Nephron progenitor cell (in vitro differentiated cells): ENCODE measurements at regions not wholly inside any gene's neighbourhood (a gene's known extent, or its start where the extent isn't known, plus 50 kb on each side); places are given as distances from the start of the nearest gene placed in this dataset.

Experiments used
- DNase-seq: peaks from one replicate; pipeline ENCODE4 v3.0.0; 2021
- H3K27ac Mint-ChIP-seq: 2 replicates; pipeline ENCODE4 v1.8.0; 2021; ENCODE audit warnings: mild to moderate bottlenecking, moderate library complexity, mixed read lengths
- H3K27me3 Mint-ChIP-seq: 2 replicates; pipeline ENCODE4 v1.8.0; 2021; ENCODE audit warnings: mild to moderate bottlenecking, low read depth, mixed read lengths; ENCODE audit not compliant: poor library complexity
- H3K36me3 Mint-ChIP-seq: 2 replicates; pipeline ENCODE4 v1.8.0; 2021; ENCODE audit warnings: low read depth, mixed read lengths
- H3K4me1 Mint-ChIP-seq: 2 replicates; pipeline ENCODE4 v1.8.0; 2021; ENCODE audit warnings: mixed read lengths
- H3K4me3 Mint-ChIP-seq: 2 replicates; pipeline ENCODE4 v1.8.0; 2021; ENCODE audit warnings: mild to moderate bottlenecking, moderate library complexity, mixed read lengths
- H3K9me3 Mint-ChIP-seq: 2 replicates; pipeline ENCODE4 v1.8.0; 2021; ENCODE audit warnings: mild to moderate bottlenecking, moderate library complexity, mixed read lengths
- TF ChIP-seq, protein P1 (sequence below): fragments of 200-600 bp; sonication (generic); IDR thresholded peaks from 2 replicates; pipeline ENCODE4 v1.5.0; 2021; ENCODE audit warnings: antibody characterized with exemption

DNA sequence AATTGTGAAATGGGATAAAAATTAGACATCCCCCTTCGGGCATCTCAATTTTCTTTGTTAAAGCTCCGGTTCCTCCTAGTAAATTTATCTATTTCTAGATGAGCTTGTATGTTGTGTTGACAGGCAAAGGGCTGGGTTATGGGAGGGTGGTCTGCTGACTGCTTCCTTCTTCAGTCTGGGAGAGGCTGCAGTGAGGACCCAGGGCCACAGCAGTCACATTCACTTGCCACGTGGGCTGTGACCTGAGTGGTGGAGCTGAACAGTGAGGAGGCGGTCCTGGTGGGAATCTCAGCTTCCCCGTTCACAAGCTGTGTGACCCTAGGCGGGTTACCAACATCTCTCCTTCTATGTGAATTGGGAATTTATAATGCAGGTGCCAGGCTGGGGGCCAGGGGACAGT is 57.5 kb upstream of the RXRA start:
- Mint-ChIP-seq H3K9me3 (no peaks in the 10 kb centered on the region), H3K27ac (no peak overlapping the region), H3K36me3 (no peaks in the 10 kb centered on the region), H3K4me1 (peaks cover 53% of the 10 kb centered on the region), H3K27me3 (peaks cover 50% of the 10 kb centered on the region), H3K4me3 (no peak overlapping the region)
- TF ChIP-seq, protein P1, sequence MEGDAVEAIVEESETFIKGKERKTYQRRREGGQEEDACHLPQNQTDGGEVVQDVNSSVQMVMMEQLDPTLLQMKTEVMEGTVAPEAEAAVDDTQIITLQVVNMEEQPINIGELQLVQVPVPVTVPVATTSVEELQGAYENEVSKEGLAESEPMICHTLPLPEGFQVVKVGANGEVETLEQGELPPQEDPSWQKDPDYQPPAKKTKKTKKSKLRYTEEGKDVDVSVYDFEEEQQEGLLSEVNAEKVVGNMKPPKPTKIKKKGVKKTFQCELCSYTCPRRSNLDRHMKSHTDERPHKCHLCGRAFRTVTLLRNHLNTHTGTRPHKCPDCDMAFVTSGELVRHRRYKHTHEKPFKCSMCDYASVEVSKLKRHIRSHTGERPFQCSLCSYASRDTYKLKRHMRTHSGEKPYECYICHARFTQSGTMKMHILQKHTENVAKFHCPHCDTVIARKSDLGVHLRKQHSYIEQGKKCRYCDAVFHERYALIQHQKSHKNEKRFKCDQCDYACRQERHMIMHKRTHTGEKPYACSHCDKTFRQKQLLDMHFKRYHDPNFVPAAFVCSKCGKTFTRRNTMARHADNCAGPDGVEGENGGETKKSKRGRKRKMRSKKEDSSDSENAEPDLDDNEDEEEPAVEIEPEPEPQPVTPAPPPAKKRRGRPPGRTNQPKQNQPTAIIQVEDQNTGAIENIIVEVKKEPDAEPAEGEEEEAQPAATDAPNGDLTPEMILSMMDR: no peak
- DNase-seq: no peak

- DNase-seq: no peak
- no peak overlapping the region for H3K27ac Mint-ChIP-seq
- H3K4me3 Mint-ChIP-seq: no peak overlapping the region
- H3K27me3 Mint-ChIP-seq: peaks cover 40% of the 10 kb centered on the region
- TF ChIP-seq, protein P1: no peak
- H3K36me3 Mint-ChIP-seq: no peaks in the 10 kb centered on the region
- H3K4me1 Mint-ChIP-seq: peaks cover 52% of the 10 kb centered on the region
- H3K9me3 Mint-ChIP-seq: no peaks in the 10 kb centered on the region
Measured at GRCh38 chr9:134271338-134272301, 54.6 kb upstream of the RXRA start.

- Mint-ChIP-seq H3K27me3 (peaks cover 40% of the 10 kb centered on the region), H3K4me1 (peaks cover 54% of the 10 kb centered on the region), H3K36me3 (no peaks in the 10 kb centered on the region), H3K27ac (no peak overlapping the region), H3K4me3 (no peak overlapping the region), H3K9me3 (no peaks in the 10 kb centered on the region)
- TF ChIP-seq, protein P1: no peak
- no peak for DNase-seq
Measured at GRCh38 chr9:134272302-134273023, 53.8 kb upstream of the RXRA start.

- Mint-ChIP-seq H3K36me3 (no peaks in the 10 kb centered on the region), H3K9me3 (no peaks in the 10 kb centered on the region), H3K4me1 (peaks cover 43% of the 10 kb centered on the region), H3K27ac (no peak overlapping the region), H3K4me3 (no peak overlapping the region), H3K27me3 (peaks cover 38% of the 10 kb centered on the region)
- TF ChIP-seq, protein P1: no peak
- no peak for DNase-seq
Measured at GRCh38 chr9:134273647-134274046, 52.6 kb upstream of the RXRA start.

DNA sequence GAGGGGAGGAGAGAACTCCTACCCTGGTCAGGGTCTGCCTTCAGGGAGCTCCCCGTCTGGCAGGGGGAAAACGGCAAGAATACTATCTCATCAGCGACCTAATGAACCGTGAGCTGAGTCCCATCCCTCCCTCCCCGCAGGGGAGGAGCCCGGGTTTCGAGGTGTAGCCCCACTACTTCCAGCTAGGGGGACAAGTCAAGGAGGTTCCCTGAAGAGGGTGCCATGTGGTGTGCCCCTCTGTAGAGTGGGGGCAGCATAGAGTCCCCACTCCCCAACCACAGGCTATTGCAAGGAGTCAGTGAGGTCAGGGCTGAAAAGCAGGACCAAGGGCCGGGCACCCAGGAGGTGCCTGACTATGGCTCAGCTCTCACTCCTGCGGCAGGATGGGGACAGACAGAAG is 50.9 kb upstream of the RXRA start:
- no peaks in the 10 kb centered on the region for H3K36me3 Mint-ChIP-seq
- H3K27ac Mint-ChIP-seq: no peak overlapping the region
- no peaks in the 10 kb centered on the region for H3K9me3 Mint-ChIP-seq
- DNase-seq: no peak
- TF ChIP-seq, protein P1: no peak
- H3K4me3 Mint-ChIP-seq: no peak overlapping the region
- H3K27me3 Mint-ChIP-seq: peaks cover 34% of the 10 kb centered on the region
- peaks cover 29% of the 10 kb centered on the region for H3K4me1 Mint-ChIP-seq
